Neural cell (in vitro differentiated cells): ENCODE measurements at regions not wholly inside any gene's neighbourhood (a gene's known extent, or its start where the extent isn't known, plus 50 kb on each side); places are given as distances from the start of the nearest gene placed in this dataset.

ENCODE experiments used
- H2AFZ ChIP-seq: fragments of 200-600, 300-800 bp; sonication (generic), shearing (Covaris generic); 2 replicates; pipeline ENCODE4 v1.6.0; 2014; ENCODE audit warnings: low read depth, mild to moderate bottlenecking, antibody characterized with exemption, low read length, moderate library complexity
- H3F3A ChIP-seq: fragments of 200-600 bp; shearing (Covaris generic); 2 replicates; pipeline ENCODE4 v1.6.1; 2016; ENCODE audit warnings: mild to moderate bottlenecking, moderate library complexity, mixed read lengths, antibody characterized with exemption, low read length; ENCODE audit not compliant: insufficient read depth, poor library complexity, severe bottlenecking
- H3K27ac ChIP-seq: fragments of 200-600, 300-800 bp; sonication (generic), shearing (Covaris generic); 2 replicates; pipeline ENCODE4 v1.5.1; 2014; ENCODE audit warnings: mild to moderate bottlenecking, low read length, moderate library complexity
- H3K27me3 ChIP-seq: fragments of 300-800, 200-600 bp; sonication (generic), shearing (Covaris generic); 2 replicates; pipeline ENCODE4 v1.6.0; 2014; ENCODE audit warnings: mild to moderate bottlenecking, low read depth, low read length, moderate library complexity; ENCODE audit not compliant: insufficient read depth
- H3K36me3 ChIP-seq: fragments of 300-800, 200-600 bp; sonication (generic), shearing (Covaris generic); 2 replicates; pipeline ENCODE4 v1.5.1; 2014; ENCODE audit warnings: mild to moderate bottlenecking, antibody characterized with exemption, low read length, moderate library complexity; ENCODE audit not compliant: insufficient read depth
- H3K4me2 ChIP-seq: fragments of 300-800, 200-600 bp; sonication (generic), shearing (Covaris generic); 2 replicates; pipeline ENCODE4 v1.6.0; 2014; ENCODE audit warnings: mild to moderate bottlenecking, low read length
- H3K4me3 ChIP-seq: fragments of 300-800, 200-600 bp; sonication (generic), shearing (Covaris generic); 2 replicates; pipeline ENCODE4 v1.5.1; 2014; ENCODE audit warnings: mild to moderate bottlenecking, low read length, moderate library complexity
- H3K79me2 ChIP-seq: fragments of 200-600 bp; shearing (Covaris generic); replicated peaks from 2 replicates; pipeline ENCODE4 v1.6.0; 2014; ENCODE audit warnings: mild to moderate bottlenecking, low read length, moderate library complexity; ENCODE audit not compliant: insufficient read depth
- H3K9ac ChIP-seq: fragments of 300-800, 200-600 bp; sonication (generic), shearing (Covaris generic); 2 replicates; pipeline ENCODE4 v1.6.1; 2016; ENCODE audit warnings: mild to moderate bottlenecking, low read length, mixed read lengths
- H3K9me2 ChIP-seq: fragments of 200-600 bp; shearing (Covaris generic); 2 replicates; pipeline ENCODE4 v1.6.1; 2016; ENCODE audit warnings: mild to moderate bottlenecking, low read length, mixed read lengths; ENCODE audit not compliant: insufficient read depth
- H3K9me3 ChIP-seq: fragments of 200-600, 300-800 bp; sonication (generic), shearing (Covaris generic); 2 replicates; pipeline ENCODE4 v1.6.1; 2016; ENCODE audit warnings: mild to moderate bottlenecking, mixed run types, low read length, moderate library complexity, mixed read lengths
- H4K20me1 ChIP-seq: fragments of 200-600 bp; shearing (Covaris generic); 2 replicates; pipeline ENCODE4 v1.6.1; 2016; ENCODE audit warnings: mild to moderate bottlenecking, mixed run types; ENCODE audit not compliant: insufficient read depth
- EP300 ChIP-seq: fragments of 450-650 bp; conservative IDR thresholded peaks from 2 replicates; pipeline ENCODE4 v1.6.1; 2014; ENCODE audit warnings: antibody characterized with exemption, mild to moderate bottlenecking, moderate library complexity; ENCODE audit not compliant: poor library complexity, severe bottlenecking
- EZH2 ChIP-seq: fragments of 200-600, 300-800 bp; shearing (Covaris generic), sonication (generic); IDR thresholded peaks from 2 replicates; pipeline ENCODE4 v1.6.1; 2014; ENCODE audit warnings: antibody characterized with exemption, low read length, borderline replicate concordance, mild to moderate bottlenecking; ENCODE audit not compliant: insufficient read depth, poor library complexity, severe bottlenecking
- MXI1 ChIP-seq: fragments of 450-650 bp; conservative IDR thresholded peaks from 2 replicates; pipeline ENCODE4 v1.6.1; 2014; ENCODE audit warnings: antibody characterized with exemption, mild to moderate bottlenecking; ENCODE audit not compliant: poor library complexity, severe bottlenecking
- POLR2AphosphoS5 ChIP-seq: IDR thresholded peaks from 2 replicates; pipeline ENCODE4 v1.6.1; 2012
- RAD21 ChIP-seq: fragments of 450-650 bp; conservative IDR thresholded peaks from 2 replicates; pipeline ENCODE4 v1.6.1; 2014; ENCODE audit warnings: antibody characterized with exemption, mild to moderate bottlenecking, moderate library complexity
- REST ChIP-seq: IDR thresholded peaks from 2 replicates; pipeline ENCODE4 v1.6.1; 2012; ENCODE audit warnings: borderline replicate concordance
- SMC3 ChIP-seq: fragments of 450-650 bp; conservative IDR thresholded peaks from 2 replicates; pipeline ENCODE4 v1.6.1; 2014; ENCODE audit warnings: antibody characterized with exemption, mild to moderate bottlenecking, moderate library complexity; ENCODE audit not compliant: poor library complexity
- TAF1 ChIP-seq: IDR thresholded peaks from 2 replicates; pipeline ENCODE4 v1.6.1; 2012; ENCODE audit warnings: low read depth
- TF ChIP-seq, protein P1 (sequence below): fragments of 450-650 bp; IDR thresholded peaks from 2 replicates; pipeline ENCODE4 v1.5.1; 2014; ENCODE audit warnings: antibody characterized with exemption, mild to moderate bottlenecking, moderate library complexity; ENCODE audit not compliant: poor library complexity, severe bottlenecking

- Histone ChIP-seq H3K4me2 (no peak overlapping the region), H2AFZ (no peak overlapping the region), H3K79me2 (no peaks in the 10 kb centered on the region), H3K4me3 (no peak overlapping the region), H3F3A (no peaks in the 10 kb centered on the region), H3K9me3 (no peaks in the 10 kb centered on the region), H3K36me3 (no peaks in the 10 kb centered on the region), H3K9ac (no peak overlapping the region), H4K20me1 (no peaks in the 10 kb centered on the region), H3K27ac (no peak overlapping the region), H3K9me2 (no peaks in the 10 kb centered on the region), H3K27me3 (no peaks in the 10 kb centered on the region)
- TF ChIP-seq POLR2AphosphoS5: no peak
- TF ChIP-seq SMC3: no peak
- no peak for TF ChIP-seq MXI1
- TF ChIP-seq REST: no peak
- no peak for TF ChIP-seq TAF1
- no peak for TF ChIP-seq EP300
- no peak for TF ChIP-seq EZH2
- TF ChIP-seq RAD21: no peak
- TF ChIP-seq, protein P1, sequence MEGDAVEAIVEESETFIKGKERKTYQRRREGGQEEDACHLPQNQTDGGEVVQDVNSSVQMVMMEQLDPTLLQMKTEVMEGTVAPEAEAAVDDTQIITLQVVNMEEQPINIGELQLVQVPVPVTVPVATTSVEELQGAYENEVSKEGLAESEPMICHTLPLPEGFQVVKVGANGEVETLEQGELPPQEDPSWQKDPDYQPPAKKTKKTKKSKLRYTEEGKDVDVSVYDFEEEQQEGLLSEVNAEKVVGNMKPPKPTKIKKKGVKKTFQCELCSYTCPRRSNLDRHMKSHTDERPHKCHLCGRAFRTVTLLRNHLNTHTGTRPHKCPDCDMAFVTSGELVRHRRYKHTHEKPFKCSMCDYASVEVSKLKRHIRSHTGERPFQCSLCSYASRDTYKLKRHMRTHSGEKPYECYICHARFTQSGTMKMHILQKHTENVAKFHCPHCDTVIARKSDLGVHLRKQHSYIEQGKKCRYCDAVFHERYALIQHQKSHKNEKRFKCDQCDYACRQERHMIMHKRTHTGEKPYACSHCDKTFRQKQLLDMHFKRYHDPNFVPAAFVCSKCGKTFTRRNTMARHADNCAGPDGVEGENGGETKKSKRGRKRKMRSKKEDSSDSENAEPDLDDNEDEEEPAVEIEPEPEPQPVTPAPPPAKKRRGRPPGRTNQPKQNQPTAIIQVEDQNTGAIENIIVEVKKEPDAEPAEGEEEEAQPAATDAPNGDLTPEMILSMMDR: no peak
These were observed 302.3 kb upstream of the AUTS2 start for GRCh38 chr7:69295977-69296376.

- Histone ChIP-seq H3K9me3 (no peaks in the 10 kb centered on the region), H3K4me3 (no peak overlapping the region), H3K4me2 (no peak overlapping the region), H2AFZ (no peak overlapping the region), H3K9me2 (no peaks in the 10 kb centered on the region), H3K79me2 (no peaks in the 10 kb centered on the region), H3K36me3 (no peaks in the 10 kb centered on the region), H3K27ac (no peak overlapping the region), H4K20me1 (no peaks in the 10 kb centered on the region), H3K27me3 (no peaks in the 10 kb centered on the region), H3F3A (no peaks in the 10 kb centered on the region), H3K9ac (no peak overlapping the region)
- TF ChIP-seq MXI1 (no peak), RAD21 (no peak), SMC3 (no peak), EZH2 (no peak), TAF1 (no peak), EP300 (no peak), REST (no peak), POLR2AphosphoS5 (no peak)
- TF ChIP-seq, protein P1: no peak
These were observed 297.0 kb upstream of the AUTS2 start for GRCh38 chr7:69301253-69301652.
